ENCODE measurements at regions not wholly inside any gene's neighbourhood (a gene's known extent, or its start where the extent isn't known, plus 50 kb on each side); places are given as distances from the start of the nearest gene placed in this dataset.
"Not testable (repeated sequence)": the region's sequence is repeated elsewhere in the genome, so short reads cannot be mapped to it uniquely, and the experiment has no call there.

- DNase-seq, result no peak
Measured at GRCh38 chr3:20539666-20540065, 353.7 kb upstream of the SGO1 start.

GRCh38 chr3:20537234-20537633 lies 351.2 kb upstream of the SGO1 start:
- DNase-seq, result no peak

GRCh38 chr3:20529911-20530310 lies 343.9 kb upstream of the SGO1 start:
- DNase-seq, result no peak

- DNase-seq, result no peak
Measured at GRCh38 chr3:20528180-20528770, 342.3 kb upstream of the SGO1 start.

- DNase-seq, result no peak
Measured at GRCh38 chr3:20527368-20527767, 341.4 kb upstream of the SGO1 start.

GRCh38 chr3:20524328-20524727 lies 338.3 kb upstream of the SGO1 start:
- DNase-seq, result no peak

GRCh38 chr3:20523293-20523692 lies 337.3 kb upstream of the SGO1 start:
- DNase-seq, result no peak

GRCh38 chr3:20517316-20517715 lies 331.3 kb upstream of the SGO1 start:
- not testable (repeated sequence) for DNase-seq

- no peak for DNase-seq
Measured at GRCh38 chr3:20516311-20516710, 330.3 kb upstream of the SGO1 start.

- DNase-seq, result no peak
Measured at GRCh38 chr3:20515834-20516233, 329.8 kb upstream of the SGO1 start.

- peak; percentile 64 for DNase-seq
Measured at GRCh38 chr3:20511863-20512505, 326.0 kb upstream of the SGO1 start.

- DNase-seq, result no peak
Measured at GRCh38 chr3:20510396-20510795, 324.4 kb upstream of the SGO1 start.

GRCh38 chr3:20503394-20504082 lies 317.5 kb upstream of the SGO1 start:
- DNase-seq, result no peak

GRCh38 chr3:20490996-20491395 lies 305.0 kb upstream of the SGO1 start:
- DNase-seq, result no peak

- DNase-seq, result no peak
Measured at GRCh38 chr3:20488151-20488550, 302.1 kb upstream of the SGO1 start.

- DNase-seq, result no peak
Measured at GRCh38 chr3:20484126-20484525, 298.1 kb upstream of the SGO1 start.

GRCh38 chr3:20482350-20482749 lies 296.3 kb upstream of the SGO1 start:
- no peak for DNase-seq

- DNase-seq, result no peak
Measured at GRCh38 chr3:20480786-20481365, 294.9 kb upstream of the SGO1 start.

- no peak for DNase-seq
Measured at GRCh38 chr3:20478436-20478835, 292.4 kb upstream of the SGO1 start.

- not testable (repeated sequence) for DNase-seq
Measured at GRCh38 chr3:20464237-20464636, 278.2 kb upstream of the SGO1 start.

- no peak for DNase-seq
Measured at GRCh38 chr3:20462723-20463122, 276.7 kb upstream of the SGO1 start.

- DNase-seq, result no peak
Measured at GRCh38 chr3:20462226-20462625, 276.2 kb upstream of the SGO1 start.

- no peak for DNase-seq
Measured at GRCh38 chr3:20458994-20459716, 273.1 kb upstream of the SGO1 start.
